NCI-H524 (cell line): ENCODE measurements at regions not wholly inside any gene's neighbourhood (a gene's known extent, or its start where the extent isn't known, plus 50 kb on each side); places are given as distances from the start of the nearest gene placed in this dataset.
"Not testable (repeated sequence)": the region's sequence is repeated elsewhere in the genome, so short reads cannot be mapped to it uniquely, and the experiment has no call there.

Experiments
- DNase-seq, 2 experiments: peaks; one replicate each; lab custom pipeline; 2025; lab: John Stamatoyannopoulos, UW

GRCh38 chr5:17083276-17083675 is 134.2 kb upstream of the BASP1 start:
- not testable (repeated sequence) for DNase-seq

GRCh38 chr5:17087035-17087434 is 130.4 kb upstream of the BASP1 start:
- DNase-seq = no peak

- DNase-seq = no peak
These were observed 129.4 kb upstream of the BASP1 start for GRCh38 chr5:17088051-17088450.

- no peak for DNase-seq
These were observed 128.4 kb upstream of the BASP1 start for GRCh38 chr5:17089001-17089400.

- no peak for DNase-seq
These were observed 127.7 kb upstream of the BASP1 start for GRCh38 chr5:17089690-17090089.

GRCh38 chr5:17090839-17091238 is 126.6 kb upstream of the BASP1 start:
- no peak for DNase-seq

- no peak for DNase-seq
These were observed 122.6 kb upstream of the BASP1 start for GRCh38 chr5:17094830-17095229.

- DNase-seq = no peak
These were observed 120.3 kb upstream of the BASP1 start for GRCh38 chr5:17096952-17097695.

- DNase-seq = no peak
These were observed 117.5 kb upstream of the BASP1 start for GRCh38 chr5:17099946-17100345.

- no peak for DNase-seq
These were observed 114.0 kb upstream of the BASP1 start for GRCh38 chr5:17103461-17103860.

- DNase-seq = no peak
These were observed 111.5 kb upstream of the BASP1 start for GRCh38 chr5:17105744-17106418.

- no peak for DNase-seq
These were observed 110.9 kb upstream of the BASP1 start for GRCh38 chr5:17106521-17106920.

- DNase-seq = not testable (repeated sequence)
These were observed 105.2 kb upstream of the BASP1 start for GRCh38 chr5:17112091-17112716.

- no peak for DNase-seq
These were observed 104.1 kb upstream of the BASP1 start for GRCh38 chr5:17113174-17113958.

- DNase-seq = no peak
These were observed 103.2 kb upstream of the BASP1 start for GRCh38 chr5:17114233-17114632.

GRCh38 chr5:17114715-17115599 is 102.5 kb upstream of the BASP1 start:
- DNase-seq = no peak

- DNase-seq = no peak
These were observed 101.6 kb upstream of the BASP1 start for GRCh38 chr5:17115855-17116254.

- DNase-seq = no peak
These were observed 98.8 kb upstream of the BASP1 start for GRCh38 chr5:17118631-17119030.

GRCh38 chr5:17120209-17120608 is 97.2 kb upstream of the BASP1 start:
- no peak for DNase-seq

GRCh38 chr5:17121776-17122175 is 95.7 kb upstream of the BASP1 start:
- no peak for DNase-seq

- no peak for DNase-seq
These were observed 94.4 kb upstream of the BASP1 start for GRCh38 chr5:17123010-17123409.
